CD14-positive monocyte (primary cell): ENCODE measurements at regions not wholly inside any gene's neighbourhood (a gene's known extent, or its start where the extent isn't known, plus 50 kb on each side); places are given as distances from the start of the nearest gene placed in this dataset.

Experiments
- DNase-seq, 3 donors: peaks; one replicate each; pipeline ENCODE4 v3.0.0-alpha.2; 2011 to 2022
- H2AFZ ChIP-seq: 2 replicates; pipeline ENCODE4 v1.6.0; 2012; ENCODE audit warnings: mild to moderate bottlenecking, low read depth, low read length, inconsistent platforms; ENCODE audit not compliant: insufficient read depth, poor library complexity, severe bottlenecking
- H3K27ac ChIP-seq, 2 donors: 1 replicate in 1 of 2; 2 replicates in 1 of 2; pipeline ENCODE4 v1.5.1; 2012 to 2013; ENCODE audit warnings: low read length in 2 of 2, control low read depth in 1 of 2, inconsistent platforms in 1 of 2, low read depth in 1 of 2, mild to moderate bottlenecking in 1 of 2
- H3K27me3 ChIP-seq, 2 donors: one replicate each; pipeline versions ENCODE4 v1.6.0 to v1.6.1; 2011 to 2013; ENCODE audit warnings: low read length in 2 of 2; ENCODE audit not compliant: control insufficient read depth in 2 of 2, insufficient read depth in 2 of 2
- H3K36me3 ChIP-seq, 2 donors: replicated peaks in 1 of 2; 1 replicate in 1 of 2; 2 replicates in 1 of 2; pipeline versions ENCODE4 v1.5.1 to v1.6.1; 2012 to 2013; ENCODE audit warnings: low read length in 2 of 2, control low read depth in 1 of 2, inconsistent platforms in 1 of 2, mild to moderate bottlenecking in 1 of 2; ENCODE audit not compliant: insufficient read depth in 2 of 2, control insufficient read depth in 1 of 2
- H3K4me1 ChIP-seq, 2 donors: 1 replicate in 1 of 2; 2 replicates in 1 of 2; pipeline versions ENCODE4 v1.5.1 to v1.6.1; 2012 to 2013; ENCODE audit warnings: low read length in 2 of 2, control low read depth in 1 of 2, inconsistent platforms in 1 of 2, mild to moderate bottlenecking in 1 of 2, moderate library complexity in 1 of 2; ENCODE audit not compliant: insufficient read depth in 2 of 2, control insufficient read depth in 1 of 2
- H3K4me2 ChIP-seq: replicated peaks from 2 replicates; pipeline ENCODE3; 2012; ENCODE audit warnings: low read length, moderate library complexity, mild to moderate bottlenecking; ENCODE audit not compliant: poor library complexity, severe bottlenecking; ENCODE audit errors: extremely low read depth
- H3K4me3 ChIP-seq, 3 experiments: fragments of 200-600 bp in 1 of 3; sonication (generic) in 1 of 3; replicated peaks in 1 of 3; 1 replicate in 2 of 3; 2 replicates in 1 of 3; pipeline ENCODE4 v1.5.1; 2011 to 2013; ENCODE audit warnings: low read length in 3 of 3, mild to moderate bottlenecking in 3 of 3, control low read depth in 2 of 3, low read depth in 2 of 3, inconsistent platforms in 1 of 3, moderate library complexity in 1 of 3
- H3K79me2 ChIP-seq: 2 replicates; pipeline ENCODE4 v1.6.0; 2012; ENCODE audit warnings: mild to moderate bottlenecking, control low read depth, inconsistent platforms, low read length, moderate library complexity; ENCODE audit not compliant: insufficient read depth
- H3K9ac ChIP-seq: 2 replicates; pipeline ENCODE4 v1.6.0; 2017; ENCODE audit warnings: low read length, mild to moderate bottlenecking; ENCODE audit not compliant: insufficient read depth, poor library complexity, severe bottlenecking
- H3K9me3 ChIP-seq, 2 donors: replicated peaks in 1 of 2; 1 replicate in 1 of 2; 2 replicates in 1 of 2; pipeline versions ENCODE4 v1.5.1 to v1.6.1; 2012 to 2013; ENCODE audit warnings: low read length in 2 of 2, control low read depth in 1 of 2; ENCODE audit not compliant: control insufficient read depth in 1 of 2, insufficient read depth in 1 of 2
- H4K20me1 ChIP-seq: 2 replicates; pipeline ENCODE4 v1.6.0; 2012; ENCODE audit warnings: mild to moderate bottlenecking, low read length, control low read depth, moderate library complexity; ENCODE audit not compliant: insufficient read depth
- H3K27ac Mint-ChIP-seq, 7 donors: one replicate each; pipeline ENCODE4 v1.8.0; 2020; ENCODE audit warnings: mild to moderate bottlenecking in 7 of 7, mixed read lengths in 7 of 7, moderate library complexity in 6 of 7, inconsistent platforms in 2 of 7
- H3K27me3 Mint-ChIP-seq, 3 donors: one replicate each; pipeline ENCODE4 v1.8.0; 2021 to 2022; ENCODE audit warnings: low read depth in 3 of 3, mild to moderate bottlenecking in 3 of 3, mixed read lengths in 3 of 3, moderate library complexity in 3 of 3, inconsistent platforms in 1 of 3
- H3K36me3 Mint-ChIP-seq, 2 donors: one replicate each; pipeline ENCODE4 v1.8.0; 2020; ENCODE audit warnings: mixed read lengths in 2 of 2, inconsistent platforms in 1 of 2, mild to moderate bottlenecking in 1 of 2
- H3K4me1 Mint-ChIP-seq: one replicate; pipeline ENCODE4 v1.8.0; 2020; ENCODE audit warnings: mild to moderate bottlenecking, mixed read lengths
- H3K4me3 Mint-ChIP-seq, 2 donors: one replicate each; pipeline ENCODE4 v1.8.0; 2020; ENCODE audit warnings: mild to moderate bottlenecking in 2 of 2, mixed read lengths in 2 of 2, moderate library complexity in 1 of 2
- H3K9me3 Mint-ChIP-seq, 7 donors: one replicate each; pipeline ENCODE4 v1.8.0; 2020 to 2022; ENCODE audit warnings: mixed read lengths in 7 of 7, mild to moderate bottlenecking in 6 of 7, moderate library complexity in 6 of 7, inconsistent platforms in 2 of 7
- WGBS: methylation state at CpG from one replicate; pipeline ENCODE4 v1.1.5; 2013; ENCODE audit warnings: missing lambda C conversion rate; ENCODE audit not compliant: insufficient coverage; 5-methylcytosine and 5-hydroxymethylcytosine counted together
- intact Hi-C, 2 donors: fragments of 100-400 bp; cut with micrococcal nuclease; formaldehyde crosslinking; loops; one replicate each; pipeline versions ENCODE4 v1.15.0 to v1.15.1; 2023
- TF ChIP-seq, protein P1 (sequence below): fragments of 200-600 bp; IDR thresholded peaks from one replicate; pipeline ENCODE4 v1.8.0; 2022; ENCODE audit warnings: antibody characterized with exemption, mild to moderate bottlenecking

DNA sequence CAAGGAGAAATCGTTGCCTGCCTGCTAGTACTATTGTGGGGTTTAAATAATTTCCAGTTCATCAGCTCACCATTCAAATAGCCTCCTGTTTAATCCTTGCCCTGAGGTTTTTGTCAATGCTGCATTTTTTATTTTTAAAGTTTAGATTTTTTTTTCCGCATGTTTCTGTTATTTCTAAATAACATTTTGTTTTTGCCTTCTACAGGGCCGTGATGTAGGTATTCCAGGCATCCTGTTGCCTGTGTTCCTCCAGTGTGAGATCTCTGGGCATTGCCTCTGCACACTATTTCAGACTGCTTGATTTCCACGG, 124.3 kb downstream of the HSD17B3 start:
- TF ChIP-seq, protein P1, sequence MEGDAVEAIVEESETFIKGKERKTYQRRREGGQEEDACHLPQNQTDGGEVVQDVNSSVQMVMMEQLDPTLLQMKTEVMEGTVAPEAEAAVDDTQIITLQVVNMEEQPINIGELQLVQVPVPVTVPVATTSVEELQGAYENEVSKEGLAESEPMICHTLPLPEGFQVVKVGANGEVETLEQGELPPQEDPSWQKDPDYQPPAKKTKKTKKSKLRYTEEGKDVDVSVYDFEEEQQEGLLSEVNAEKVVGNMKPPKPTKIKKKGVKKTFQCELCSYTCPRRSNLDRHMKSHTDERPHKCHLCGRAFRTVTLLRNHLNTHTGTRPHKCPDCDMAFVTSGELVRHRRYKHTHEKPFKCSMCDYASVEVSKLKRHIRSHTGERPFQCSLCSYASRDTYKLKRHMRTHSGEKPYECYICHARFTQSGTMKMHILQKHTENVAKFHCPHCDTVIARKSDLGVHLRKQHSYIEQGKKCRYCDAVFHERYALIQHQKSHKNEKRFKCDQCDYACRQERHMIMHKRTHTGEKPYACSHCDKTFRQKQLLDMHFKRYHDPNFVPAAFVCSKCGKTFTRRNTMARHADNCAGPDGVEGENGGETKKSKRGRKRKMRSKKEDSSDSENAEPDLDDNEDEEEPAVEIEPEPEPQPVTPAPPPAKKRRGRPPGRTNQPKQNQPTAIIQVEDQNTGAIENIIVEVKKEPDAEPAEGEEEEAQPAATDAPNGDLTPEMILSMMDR = no peak
- no peaks in the 10 kb centered on the region for H3K4me1 ChIP-seq
- H3K4me3 Mint-ChIP-seq = no peak overlapping the region
- no peak overlapping the region for H3K9ac ChIP-seq
- peaks cover 0 to 2% (median 0%) of the 10 kb centered on the region in 7 donors for H3K9me3 Mint-ChIP-seq
- H3K36me3 ChIP-seq = no peaks in the 10 kb centered on the region
- H3K36me3 Mint-ChIP-seq = no peaks in the 10 kb centered on the region
- H3K27ac ChIP-seq = no peak overlapping the region
- 83% methylated on average over 1 of the region's 4 CpGs for WGBS
- no peaks in the 10 kb centered on the region for H3K4me1 Mint-ChIP-seq
- H3K27ac Mint-ChIP-seq = no peak overlapping the region
- H3K27me3 Mint-ChIP-seq = peaks cover 4 to 9% (median 5%) of the 10 kb centered on the region in 3 donors
- H3K4me3 ChIP-seq = no peak overlapping the region
- H3K79me2 ChIP-seq = no peaks in the 10 kb centered on the region
- no peak overlapping the region for H3K4me2 ChIP-seq
- peaks cover 0 to 5% of the 10 kb centered on the region in 2 donors for H3K27me3 ChIP-seq
- intact Hi-C loops = no loop called here
- no peaks in the 10 kb centered on the region for H4K20me1 ChIP-seq
- H3K9me3 ChIP-seq = no peaks in the 10 kb centered on the region
- DNase-seq = no peak
- H2AFZ ChIP-seq = no peak overlapping the region

DNA sequence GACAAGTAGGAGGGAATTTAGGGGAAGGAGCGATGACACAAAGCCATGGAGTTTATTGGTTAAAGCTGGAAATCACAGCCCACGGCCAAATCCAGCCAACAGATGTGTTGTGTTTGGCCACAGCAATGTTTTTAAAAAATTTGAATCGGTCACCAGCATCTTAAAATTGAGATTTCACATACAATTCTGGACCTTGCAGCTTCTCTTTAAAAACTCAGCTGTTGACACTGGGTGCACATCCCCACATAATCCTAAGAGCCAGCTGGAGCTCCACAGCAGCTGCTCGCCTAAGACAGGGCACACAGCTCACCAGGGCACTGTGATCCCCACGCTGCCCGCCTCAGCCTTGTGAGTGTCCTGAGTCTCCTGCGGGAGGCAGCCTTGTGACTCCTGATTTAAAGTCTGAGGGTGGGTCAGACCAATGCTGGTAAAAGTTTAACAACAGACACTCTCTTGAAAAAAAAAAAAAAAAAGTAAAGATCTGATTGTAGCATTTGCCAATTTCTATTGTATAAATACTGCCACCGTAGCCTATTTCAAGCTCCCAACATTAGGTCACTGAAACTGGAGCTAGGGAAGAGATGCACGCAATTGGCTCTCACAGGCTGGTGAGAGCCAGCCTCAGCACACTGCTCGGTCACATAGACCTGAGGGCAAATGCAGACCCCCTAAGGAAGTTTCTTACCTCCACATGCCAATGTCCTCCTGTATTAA, 124.8 kb downstream of the HSD17B3 start:
- Histone ChIP-seq H3K36me3 (no peaks in the 10 kb centered on the region), H3K27me3 (peaks cover 0 to 5% of the 10 kb centered on the region in 2 donors), H3K4me1 (no peaks in the 10 kb centered on the region), H3K9me3 (no peaks in the 10 kb centered on the region), H3K4me3 (no peak overlapping the region), H3K27ac (no peak overlapping the region), H3K79me2 (no peaks in the 10 kb centered on the region), H3K9ac (no peak overlapping the region), H2AFZ (no peak overlapping the region), H4K20me1 (no peaks in the 10 kb centered on the region), H3K4me2 (no peak overlapping the region)
- TF ChIP-seq, protein P1 = no peak
- WGBS = 84% methylated on average over 4 of the region's 10 CpGs
- H3K27ac Mint-ChIP-seq = no peak overlapping the region
- H3K27me3 Mint-ChIP-seq = peaks cover 4 to 9% (median 7%) of the 10 kb centered on the region in 3 donors
- no peaks in the 10 kb centered on the region for H3K4me1 Mint-ChIP-seq
- no peaks in the 10 kb centered on the region for H3K36me3 Mint-ChIP-seq
- H3K9me3 Mint-ChIP-seq = peaks cover 0 to 2% (median 0%) of the 10 kb centered on the region in 7 donors
- no peak overlapping the region for H3K4me3 Mint-ChIP-seq
- intact Hi-C loops = no loop called here
- no peak for DNase-seq
